ENCODE measurements at regions not wholly inside any gene's neighbourhood (a gene's known extent, or its start where the extent isn't known, plus 50 kb on each side); places are given as distances from the start of the nearest gene placed in this dataset.

GRCh38 chr20:57894522-57894921 is 184.7 kb upstream of the PMEPA1 start:
- intact Hi-C loops (cut with DNase I; ENCODE audit: low total_unique reads): no loop called here
- no peaks in the 10 kb centered on the region for H3K9me3 ChIP-seq
- no peak for DNase-seq
- H3K27me3 ChIP-seq: peaks cover 0 to 25% (median 8%) of the 10 kb centered on the region in 3 donors
- TF ChIP-seq, protein P1, sequence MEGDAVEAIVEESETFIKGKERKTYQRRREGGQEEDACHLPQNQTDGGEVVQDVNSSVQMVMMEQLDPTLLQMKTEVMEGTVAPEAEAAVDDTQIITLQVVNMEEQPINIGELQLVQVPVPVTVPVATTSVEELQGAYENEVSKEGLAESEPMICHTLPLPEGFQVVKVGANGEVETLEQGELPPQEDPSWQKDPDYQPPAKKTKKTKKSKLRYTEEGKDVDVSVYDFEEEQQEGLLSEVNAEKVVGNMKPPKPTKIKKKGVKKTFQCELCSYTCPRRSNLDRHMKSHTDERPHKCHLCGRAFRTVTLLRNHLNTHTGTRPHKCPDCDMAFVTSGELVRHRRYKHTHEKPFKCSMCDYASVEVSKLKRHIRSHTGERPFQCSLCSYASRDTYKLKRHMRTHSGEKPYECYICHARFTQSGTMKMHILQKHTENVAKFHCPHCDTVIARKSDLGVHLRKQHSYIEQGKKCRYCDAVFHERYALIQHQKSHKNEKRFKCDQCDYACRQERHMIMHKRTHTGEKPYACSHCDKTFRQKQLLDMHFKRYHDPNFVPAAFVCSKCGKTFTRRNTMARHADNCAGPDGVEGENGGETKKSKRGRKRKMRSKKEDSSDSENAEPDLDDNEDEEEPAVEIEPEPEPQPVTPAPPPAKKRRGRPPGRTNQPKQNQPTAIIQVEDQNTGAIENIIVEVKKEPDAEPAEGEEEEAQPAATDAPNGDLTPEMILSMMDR (IDR thresholded peaks at IDR 0.05): no peak
- no peak for TF ChIP-seq EP300 (IDR thresholded peaks at IDR 0.05)
- no peak for TF ChIP-seq POLR2AphosphoS5 (IDR thresholded peaks at IDR 0.05)
- TF ChIP-seq POLR2A (IDR thresholded peaks at IDR 0.05): no peak
- H3K4me1 ChIP-seq: no peaks in the 10 kb centered on the region
- H3K4me3 ChIP-seq: no peak overlapping the region
- H3K27ac ChIP-seq: no peak overlapping the region
- H3K36me3 ChIP-seq: no peaks in the 10 kb centered on the region

DNA sequence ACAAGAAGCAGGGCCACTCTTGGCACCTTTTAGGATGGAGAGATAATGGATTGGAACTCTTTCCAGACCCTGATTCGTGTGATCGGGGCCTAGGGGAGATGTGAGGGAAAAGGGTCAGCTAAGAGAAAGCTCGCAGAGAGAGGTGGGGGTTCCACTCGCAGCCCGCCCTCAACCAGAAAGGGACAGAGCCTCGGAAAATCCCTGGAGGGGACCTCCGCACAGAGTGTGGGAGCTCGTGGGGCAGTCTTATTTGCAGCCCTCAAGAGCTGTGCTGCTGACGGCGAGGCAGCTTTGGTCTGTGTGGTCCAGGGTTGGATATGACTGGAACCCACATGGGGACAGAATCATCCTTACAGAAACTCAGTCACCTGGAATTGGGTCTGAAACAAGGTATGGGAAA is 184.3 kb upstream of the PMEPA1 start:
- no peak overlapping the region for H3K27ac ChIP-seq
- 81 to 89% (median 85%) methylated on average over 9 to 10 of the region's 10 CpGs for WGBS, 5 donors
- no peaks in the 10 kb centered on the region for H3K9me3 ChIP-seq
- H3K4me3 ChIP-seq: no peak overlapping the region
- no peak for DNase-seq
- TF ChIP-seq POLR2AphosphoS5 (IDR thresholded peaks at IDR 0.05): no peak
- TF ChIP-seq, protein P1 (IDR thresholded peaks at IDR 0.05): no peak
- TF ChIP-seq EP300 (IDR thresholded peaks at IDR 0.05): no peak
- no peak for TF ChIP-seq POLR2A (IDR thresholded peaks at IDR 0.05)
- H3K27me3 ChIP-seq: peaks cover 0 to 25% (median 8%) of the 10 kb centered on the region in 3 donors
- H3K4me1 ChIP-seq: no peaks in the 10 kb centered on the region
- intact Hi-C loops (cut with DNase I; ENCODE audit: low total_unique reads): no loop called here
- H3K36me3 ChIP-seq: no peaks in the 10 kb centered on the region

DNA sequence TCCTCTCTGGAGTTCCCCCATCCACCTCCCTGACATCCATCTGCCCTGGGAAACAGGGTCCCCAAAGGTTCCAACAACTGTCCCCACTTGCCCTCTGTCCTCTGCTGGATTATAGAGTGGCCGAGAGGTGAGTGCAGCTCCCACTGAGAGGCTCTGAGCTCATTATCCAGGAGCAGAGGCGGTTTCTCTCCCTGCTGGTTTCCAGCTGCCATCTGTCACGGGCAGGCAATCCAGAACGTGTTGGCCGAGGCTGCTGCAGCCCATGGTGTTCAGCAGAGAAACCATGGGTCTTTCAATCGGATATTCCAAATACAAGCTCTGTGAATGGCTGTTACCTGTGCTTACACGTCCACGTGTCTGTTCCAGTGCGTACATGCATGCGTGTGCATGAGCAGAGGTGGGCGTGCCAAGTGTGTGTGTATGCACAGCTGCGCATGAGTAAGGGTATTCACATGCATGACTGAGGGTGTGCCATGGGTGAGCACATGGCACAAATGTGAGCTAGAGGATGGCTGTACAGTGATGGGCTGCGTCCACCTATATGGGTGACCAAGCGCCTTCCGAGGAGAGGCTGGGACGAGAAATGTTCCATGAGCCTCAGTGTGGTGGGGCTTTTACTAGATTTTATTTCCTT is 183.7 kb upstream of the PMEPA1 start:
- Histone ChIP-seq H3K9me3 (no peaks in the 10 kb centered on the region), H3K27me3 (peaks cover 0 to 25% (median 4%) of the 10 kb centered on the region in 3 donors), H3K36me3 (no peaks in the 10 kb centered on the region), H3K27ac (no peak overlapping the region), H3K4me3 (no peak overlapping the region), H3K4me1 (no peaks in the 10 kb centered on the region)
- intact Hi-C loops (cut with DNase I; ENCODE audit: low total_unique reads): no loop called here
- peak in 1 of 2 donors; percentile 35 for DNase-seq
- TF ChIP-seq POLR2AphosphoS5 (IDR thresholded peaks at IDR 0.05) (no peak), POLR2A (IDR thresholded peaks at IDR 0.05) (no peak), EP300 (IDR thresholded peaks at IDR 0.05) (no peak)
- TF ChIP-seq, protein P1 (IDR thresholded peaks at IDR 0.05): no peak
- 80 to 87% (median 83%) methylated on average over 11 to 16 of the region's 16 CpGs for WGBS, 5 donors

DNA sequence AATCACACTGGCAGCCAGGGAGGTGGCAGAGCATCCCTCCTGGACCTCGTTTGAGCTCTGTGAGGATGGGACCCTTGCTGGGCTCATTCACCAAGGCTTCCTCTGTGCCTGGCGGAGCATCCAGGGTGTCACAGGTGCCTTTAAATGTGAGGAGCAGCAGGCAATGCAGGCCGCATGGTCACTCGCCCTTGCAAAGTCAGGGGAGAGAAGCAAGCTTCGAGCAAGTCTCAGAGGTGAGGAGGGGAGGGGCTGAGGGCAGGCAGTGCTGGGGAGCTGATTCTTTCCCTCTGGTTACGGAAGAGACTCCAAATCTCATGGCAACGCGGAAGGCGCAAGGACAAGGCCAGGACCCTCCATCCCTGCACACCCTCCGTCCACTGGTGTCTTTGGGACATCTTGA is 182.7 kb upstream of the PMEPA1 start:
- intact Hi-C loops (cut with DNase I; ENCODE audit: low total_unique reads): no loop called here
- Histone ChIP-seq H3K36me3 (no peaks in the 10 kb centered on the region), H3K27ac (no peak overlapping the region), H3K27me3 (peaks cover 0 to 25% (median 4%) of the 10 kb centered on the region in 3 donors), H3K4me1 (no peaks in the 10 kb centered on the region), H3K9me3 (peaks cover 0 to under 1% (median 0%) of the 10 kb centered on the region in 4 donors), H3K4me3 (no peak overlapping the region)
- WGBS, 5 donors: 71 to 88% (median 82%) methylated on average over 6 to 10 of the region's 10 CpGs
- TF ChIP-seq EP300 (IDR thresholded peaks at IDR 0.05) (no peak), POLR2AphosphoS5 (IDR thresholded peaks at IDR 0.05) (no peak)
- TF ChIP-seq, protein P1 (IDR thresholded peaks at IDR 0.05): no peak
- DNase-seq: no peak
